ENCODE measurements at regions not wholly inside any gene's neighbourhood (a gene's known extent, or its start where the extent isn't known, plus 50 kb on each side); places are given as distances from the start of the nearest gene placed in this dataset.

- 23% methylated on average over 4 of the region's 4 CpGs for WGBS (ENCODE audit: insufficient coverage, insufficient replicate concordance, low lambda C conversion rate, missing lambda C conversion rate)
- H3K36me3 ChIP-seq (ENCODE audit: control insufficient read depth in 2 of 2, insufficient read depth in 2 of 2, low read length in 1 of 2) = no peaks in the 10 kb centered on the region
- no peaks in the 10 kb centered on the region for H3K27me3 ChIP-seq (replicated peaks in 1 of 2; ENCODE audit: control insufficient read depth in 2 of 2, insufficient read depth in 2 of 2, low read length in 1 of 2)
- TF ChIP-seq BCL11A (IDR thresholded peaks at IDR 0.05; ENCODE audit: low read depth, low read length) (no peak), IRF5 (IDR thresholded peaks at IDR 0.05; ENCODE audit: borderline replicate concordance) (no peak), CEBPB (IDR thresholded peaks at IDR 0.05; ENCODE audit: borderline replicate concordance in 1 of 2, low read depth in 2 of 2, low read length in 2 of 2) (no peak), RFX5 (IDR thresholded peaks at IDR 0.05; ENCODE audit: low read depth, low read length) (no peak), NR2C1 (IDR thresholded peaks at IDR 0.05) (no peak), RAD51 (IDR thresholded peaks at IDR 0.05) (no peak), EP300 (IDR thresholded peaks at IDR 0.05; ENCODE audit: borderline replicate concordance in 1 of 2, control insufficient read depth in 1 of 2, low read depth in 2 of 2, low read length in 2 of 2) (no peak), KAT2A (conservative IDR thresholded peaks at IDR 0.05; ENCODE audit: control insufficient read depth, low read depth, low read length) (no peak), KDM1A (IDR thresholded peaks at IDR 0.05; ENCODE audit: borderline replicate concordance) (no peak), GABPA (IDR thresholded peaks at IDR 0.05; ENCODE audit: low read depth) (no peak), BHLHE40 (IDR thresholded peaks at IDR 0.05; ENCODE audit: borderline replicate concordance in 1 of 2, low read depth in 2 of 2, low read length in 1 of 2) (no peak), IKZF1 (conservative IDR thresholded peaks at IDR 0.05) (no peak), STAT3 (IDR thresholded peaks at IDR 0.05; ENCODE audit: low read depth, low read length) (no peak), ZNF207 (IDR thresholded peaks at IDR 0.05; ENCODE audit: borderline replicate concordance) (no peak), RAD21 (IDR thresholded peaks at IDR 0.05; ENCODE audit: insufficient read depth, low read depth, low read length) (no peak), HDGF (IDR thresholded peaks at IDR 0.05) (no peak), SP1 (IDR thresholded peaks at IDR 0.05; ENCODE audit: low read depth, low read length) (no peak), ASH2L (IDR thresholded peaks at IDR 0.05; ENCODE audit: borderline replicate concordance, low read depth) (no peak), NFYB (IDR thresholded peaks at IDR 0.05; ENCODE audit: insufficient read depth, low read depth, low read length) (no peak)
- no peak overlapping the region for H3K9ac ChIP-seq (ENCODE audit: control insufficient read depth, insufficient read depth, low read length)
- H3K4me1 ChIP-seq (ENCODE audit: control insufficient read depth, insufficient read depth, low read length) = no peaks in the 10 kb centered on the region
- no peaks in the 10 kb centered on the region for H3K9me3 ChIP-seq (replicated peaks; ENCODE audit: control insufficient read depth, insufficient read depth, low read length)
- SMC1A ChIA-PET (ENCODE audit: uncharacterized antibody, unreplicated experiment) = no interaction called here
- no peaks in the 10 kb centered on the region for H3K79me2 ChIP-seq (ENCODE audit: control insufficient read depth, insufficient read depth, low read length)
- intact Hi-C loops (cut with micrococcal nuclease; ENCODE audit: unreplicated experiment) = no loop called here
- H2AFZ ChIP-seq (ENCODE audit: control insufficient read depth, low read depth, low read length) = no peak overlapping the region
- RAD21 ChIA-PET (ENCODE audit: unreplicated experiment) = no interaction called here
- FAIRE-seq = no peak
- no peaks in the 10 kb centered on the region for H4K20me1 ChIP-seq (ENCODE audit: control insufficient read depth, insufficient read depth)
- no peak overlapping the region for H3K4me2 ChIP-seq (ENCODE audit: control insufficient read depth, insufficient read depth)
- no peak overlapping the region for H3K4me3 ChIP-seq
- CTCF ChIA-PET = no interaction called here
- no peak for ATAC-seq
- POLR2A ChIA-PET = no interaction called here
- BruUV-seq (replicated peaks) = no TSS peak
- no peak for DNase-seq (ENCODE audit: low read depth, low spot score)
- no peak overlapping the region for H3K27ac ChIP-seq (ENCODE audit: control insufficient read depth, insufficient read depth)
- in situ Hi-C loops (cut with MboI) = no loop called here
These were observed 472.3 kb downstream of the PDHA2 start for GRCh38 chr4:96312046-96312685.

Measured in GM12878 (cell line).